PFSK-1 (cell line): ENCODE measurements at regions not wholly inside any gene's neighbourhood (a gene's known extent, or its start where the extent isn't known, plus 50 kb on each side); places are given as distances from the start of the nearest gene placed in this dataset.

Experiments used
- FOXP2 ChIP-seq: optimal IDR thresholded peaks from 2 replicates; pipeline ENCODE3; 2011; ENCODE audit warnings: borderline replicate concordance, control low read depth, inconsistent platforms; ENCODE audit not compliant: insufficient read depth; ENCODE audit errors: extremely low read length, extremely low read depth
- POLR2AphosphoS5 ChIP-seq: IDR thresholded peaks from 2 replicates; pipeline ENCODE4 v1.6.1; 2012; ENCODE audit warnings: low read depth, mild to moderate bottlenecking, control low read depth, low read length, moderate library complexity
- REST ChIP-seq, 2 experiments: IDR thresholded peaks; 2 replicates each; pipeline versions ENCODE4 v1.6.1 to v1.8.0; 2011 to 2012; ENCODE audit warnings: low read depth in 2 of 2, low read length in 2 of 2, control low read depth in 1 of 2, inconsistent platforms in 1 of 2, mild to moderate bottlenecking in 1 of 2, moderate library complexity in 1 of 2; ENCODE audit not compliant: insufficient read depth in 1 of 2
- SIN3A ChIP-seq: IDR thresholded peaks from 2 replicates; pipeline ENCODE4 v1.6.1; 2012; ENCODE audit warnings: mild to moderate bottlenecking, low read length, moderate library complexity, borderline replicate concordance; ENCODE audit not compliant: insufficient read depth
- TAF1 ChIP-seq: IDR thresholded peaks from 2 replicates; pipeline ENCODE4 v1.6.1; 2012; ENCODE audit warnings: low read length, control low read depth, borderline replicate concordance; ENCODE audit not compliant: insufficient read depth

GRCh38 chr20:22699396-22699795, 115.0 kb upstream of the FOXA2 start:
- no peak for TF ChIP-seq TAF1
- TF ChIP-seq POLR2AphosphoS5 = no peak
- TF ChIP-seq REST (IDR thresholded peaks at IDR 0.05; ENCODE audit: insufficient read depth in 1 of 2, low read depth in 2 of 2, low read length in 2 of 2) = no peak
- no peak for TF ChIP-seq SIN3A
- TF ChIP-seq FOXP2 = no peak

- TF ChIP-seq REST (IDR thresholded peaks at IDR 0.05; ENCODE audit: insufficient read depth in 1 of 2, low read depth in 2 of 2, low read length in 2 of 2) = no peak
- no peak for TF ChIP-seq TAF1
- TF ChIP-seq SIN3A = no peak
- TF ChIP-seq FOXP2 = no peak
- TF ChIP-seq POLR2AphosphoS5 = no peak
Measured at GRCh38 chr20:22700367-22700766, 116.0 kb upstream of the FOXA2 start.

DNA sequence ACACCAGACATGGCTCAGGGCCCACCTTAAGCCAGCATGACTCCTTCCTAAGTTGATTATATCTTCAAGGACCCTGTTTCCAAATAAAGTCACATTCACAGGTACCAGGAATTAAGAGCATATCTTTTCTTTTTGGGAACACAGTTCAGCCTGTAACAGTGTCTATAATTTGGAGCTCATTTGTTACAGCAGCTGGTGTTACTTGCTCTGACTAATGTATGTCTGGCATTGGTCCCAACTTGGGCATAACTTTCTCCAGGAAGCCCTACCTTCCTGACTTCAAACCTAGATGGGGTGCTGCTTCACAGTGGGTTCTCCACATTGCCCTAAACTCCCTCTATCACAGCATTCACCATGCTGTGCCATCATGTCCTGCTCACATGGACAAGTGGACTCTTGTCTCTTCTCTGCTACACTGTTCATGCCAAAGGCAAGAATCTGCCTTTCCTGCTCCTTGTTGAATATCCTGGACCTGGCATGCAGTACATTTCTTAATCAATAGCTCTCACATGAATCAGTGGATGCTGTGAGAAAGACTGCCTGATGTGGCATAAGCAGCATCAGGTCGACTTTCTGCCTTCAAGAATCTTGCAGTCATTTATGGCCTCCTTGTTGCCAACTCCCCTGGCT, 117.4 kb upstream of the FOXA2 start:
- TF ChIP-seq POLR2AphosphoS5 = no peak

- TF ChIP-seq FOXP2 (no peak), REST (IDR thresholded peaks at IDR 0.05; ENCODE audit: insufficient read depth in 1 of 2, low read depth in 2 of 2, low read length in 2 of 2) (no peak), TAF1 (no peak), POLR2AphosphoS5 (no peak), SIN3A (no peak)
Measured at GRCh38 chr20:22703843-22704242, 119.5 kb upstream of the FOXA2 start.

- TF ChIP-seq REST (IDR thresholded peaks at IDR 0.05; ENCODE audit: insufficient read depth in 1 of 2, low read depth in 2 of 2, low read length in 2 of 2) (no peak), SIN3A (no peak), FOXP2 (no peak), TAF1 (no peak), POLR2AphosphoS5 (no peak)
Measured at GRCh38 chr20:22711971-22712755, 127.8 kb upstream of the FOXA2 start.
